Muscle of arm (tissue), 1 donor: ENCODE measurements at regions not wholly inside any gene's neighbourhood (a gene's known extent, or its start where the extent isn't known, plus 50 kb on each side); places are given as distances from the start of the nearest gene placed in this dataset.

ENCODE experiments used
- DNase-seq: peaks from one replicate; pipeline ENCODE4 v3.0.0-alpha.2; 2013

- DNase-seq, result no peak
Observed at GRCh38 chr13:31684466-31684865, 54.9 kb upstream of the RXFP2 start.

DNA sequence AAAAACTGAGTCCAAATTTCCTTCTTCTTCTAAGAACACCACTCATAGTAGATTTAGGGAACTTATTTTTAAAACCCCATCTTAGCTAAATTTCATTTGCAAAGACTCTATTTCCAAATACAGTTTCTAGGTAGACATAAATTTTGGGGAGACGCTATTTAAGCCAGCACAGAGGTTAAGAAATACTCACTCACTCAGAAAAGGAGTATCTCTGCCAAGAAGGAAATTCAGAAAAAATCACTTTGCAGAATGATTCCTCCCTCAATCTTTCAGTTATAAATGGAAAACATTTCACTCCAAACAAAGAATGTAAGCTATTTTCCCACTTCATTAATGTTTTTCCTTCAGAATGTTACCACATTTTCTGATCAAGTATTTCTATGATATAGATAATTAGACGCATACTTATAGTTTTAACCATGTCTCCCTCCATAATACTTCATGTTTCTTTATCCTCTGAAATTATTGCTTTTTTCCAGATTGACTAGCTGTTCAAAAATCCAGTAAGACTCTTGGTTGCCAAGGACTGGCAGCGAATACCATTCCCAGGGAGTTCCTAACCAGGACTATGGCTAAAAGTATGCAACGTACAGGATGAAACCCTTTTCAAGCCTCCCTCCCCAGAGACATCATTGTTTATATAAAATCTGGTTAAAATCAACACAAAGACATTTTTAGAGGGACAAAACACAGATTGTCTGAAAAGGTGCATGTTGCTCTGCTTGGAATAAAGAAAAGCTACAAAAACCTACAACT is 52.5 kb upstream of the RXFP2 start:
- DNase-seq, result peak; percentile 27
